H1 (cell line): ENCODE measurements at regions not wholly inside any gene's neighbourhood (a gene's known extent, or its start where the extent isn't known, plus 50 kb on each side); places are given as distances from the start of the nearest gene placed in this dataset.

Experiments
- ATF2 ChIP-seq: IDR thresholded peaks from 2 replicates; pipeline ENCODE4 v1.6.1; 2012; ENCODE audit warnings: low read length, inconsistent platforms
- BRCA1 ChIP-seq: IDR thresholded peaks from 2 replicates; pipeline ENCODE4 v1.6.1; 2012; ENCODE audit warnings: low read depth, low read length, improper control_type of control experiment
- CREB1 ChIP-seq: IDR thresholded peaks from 2 replicates; pipeline ENCODE4 v1.6.1; 2012; ENCODE audit warnings: inconsistent platforms
- CTCF ChIP-seq, 3 experiments: IDR thresholded peaks; 1 replicate in 2 of 3; 2 replicates in 1 of 3; pipeline versions ENCODE4 v1.5.1 to v1.6.1; 2011; ENCODE audit warnings: low read length in 3 of 3, mild to moderate bottlenecking in 3 of 3, inconsistent platforms in 2 of 3, low read depth in 1 of 3, moderate library complexity in 1 of 3; ENCODE audit not compliant: insufficient read depth in 1 of 3; ENCODE audit errors: control extremely low read depth in 1 of 3
- E2F6 ChIP-seq: IDR thresholded peaks from 2 replicates; pipeline ENCODE4 v1.6.1; 2012; ENCODE audit warnings: inconsistent platforms
- EGR1 ChIP-seq: IDR thresholded peaks from 2 replicates; pipeline ENCODE4 v1.6.1; 2011; ENCODE audit warnings: low read depth, low read length, borderline replicate concordance
- MAFK ChIP-seq: IDR thresholded peaks from 2 replicates; pipeline ENCODE4 v1.6.1; 2012; ENCODE audit warnings: low read depth, mild to moderate bottlenecking, improper control_type of control experiment, low read length
- POLR2A ChIP-seq, 2 experiments: IDR thresholded peaks; 1 replicate in 1 of 2; 2 replicates in 1 of 2; pipeline ENCODE4 v1.6.1; 2011; ENCODE audit warnings: low read depth in 2 of 2, low read length in 2 of 2, mild to moderate bottlenecking in 2 of 2; ENCODE audit errors: control extremely low read depth in 1 of 2
- RBBP5 ChIP-seq: IDR thresholded peaks from 2 replicates; pipeline ENCODE4 v1.7.1; 2012; ENCODE audit warnings: low read depth, mild to moderate bottlenecking, inconsistent platforms, low read length, moderate library complexity, borderline replicate concordance
- SIN3A ChIP-seq, 2 experiments: IDR thresholded peaks in 1 of 2; conservative IDR thresholded peaks in 1 of 2; 2 replicates each; pipeline ENCODE4 v1.6.1; 2011 to 2012; ENCODE audit warnings: low read length in 2 of 2, improper control_type of control experiment in 1 of 2, low read depth in 1 of 2, mild to moderate bottlenecking in 1 of 2
- TAF1 ChIP-seq: IDR thresholded peaks from 2 replicates; pipeline ENCODE4 v1.6.1; 2011; ENCODE audit warnings: mild to moderate bottlenecking, low read depth, low read length
- TEAD4 ChIP-seq: IDR thresholded peaks from 2 replicates; pipeline ENCODE4 v1.6.1; 2012; ENCODE audit warnings: low read depth, low read length, inconsistent platforms, mixed read lengths
- YY1 ChIP-seq: IDR thresholded peaks from 2 replicates; pipeline ENCODE4 v1.6.1; 2011; ENCODE audit warnings: low read depth, mild to moderate bottlenecking, low read length

DNA sequence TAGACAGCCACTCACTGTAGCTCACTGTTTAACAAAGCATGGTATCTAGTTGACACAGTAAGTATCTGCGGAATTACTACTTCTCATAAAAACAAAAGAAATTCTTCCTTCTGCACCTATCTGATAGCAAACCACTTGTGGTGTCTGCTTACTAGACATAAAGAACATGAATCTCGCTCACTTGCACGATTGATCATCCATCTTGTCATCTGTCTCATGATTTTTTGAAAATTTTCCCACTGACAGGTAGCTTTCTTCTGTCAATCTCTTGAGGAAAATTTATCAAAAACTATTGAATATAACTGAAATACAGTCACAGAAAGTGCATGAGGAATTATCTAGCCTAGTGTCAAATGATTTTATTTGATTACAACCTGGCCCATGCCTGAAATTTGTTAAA lies 291.6 kb upstream of the ANO3 start:
- TF ChIP-seq BRCA1 (no peak), RBBP5 (no peak), CTCF (IDR thresholded peaks at IDR 0.05; ENCODE audit: control extremely low read depth in 1 of 3, insufficient read depth in 1 of 3, low read depth in 1 of 3, low read length in 3 of 3) (no peak), MAFK (no peak), TEAD4 (no peak), CREB1 (no peak), TAF1 (no peak), ATF2 (no peak), E2F6 (no peak), EGR1 (no peak), YY1 (no peak), POLR2A (IDR thresholded peaks at IDR 0.05; ENCODE audit: control extremely low read depth in 1 of 2, low read depth in 2 of 2, low read length in 2 of 2) (no peak), SIN3A (conservative IDR thresholded peaks at IDR 0.05 in 1 of 2, IDR thresholded peaks at IDR 0.05 in 1 of 2; ENCODE audit: low read depth in 1 of 2, low read length in 2 of 2) (no peak)
